ENCODE measurements at regions not wholly inside any gene's neighbourhood (a gene's known extent, or its start where the extent isn't known, plus 50 kb on each side); places are given as distances from the start of the nearest gene placed in this dataset.
"Not testable (repeated sequence)": the region's sequence is repeated elsewhere in the genome, so short reads cannot be mapped to it uniquely, and the experiment has no call there.

DNA sequence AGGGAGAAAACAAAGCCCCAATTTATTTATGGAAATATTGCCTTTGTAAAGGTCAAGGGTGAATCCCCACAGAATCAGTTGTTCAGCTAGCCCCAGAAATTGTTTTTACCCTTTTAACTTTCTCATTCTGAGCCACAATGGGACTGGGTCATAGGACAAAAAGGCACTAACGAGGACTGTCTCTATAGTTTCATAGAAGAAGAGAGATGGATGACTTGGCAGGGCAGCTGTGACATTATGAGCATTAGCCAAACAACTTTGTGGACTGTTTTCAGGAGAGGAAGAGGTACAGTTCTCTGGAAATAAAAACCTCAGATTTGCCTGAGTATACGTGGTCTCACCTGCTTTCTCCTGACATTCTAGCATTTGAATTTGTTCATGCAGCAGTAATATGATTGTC is 1155.8 kb upstream of the CHAC2 start:
- peaks cover 9% of the 10 kb centered on the region for H3K9me3 Mint-ChIP-seq
- DNase-seq (ENCODE audit: low spot score): no peak
- H3K4me3 Mint-ChIP-seq: no peak overlapping the region
- H3K36me3 Mint-ChIP-seq (ENCODE audit: low read depth): no peaks in the 10 kb centered on the region
- no peaks in the 10 kb centered on the region for H3K27me3 Mint-ChIP-seq (ENCODE audit: low read depth)
- no peak overlapping the region for H3K27ac Mint-ChIP-seq
- no peaks in the 10 kb centered on the region for H3K4me1 Mint-ChIP-seq (ENCODE audit: low read depth)

DNA sequence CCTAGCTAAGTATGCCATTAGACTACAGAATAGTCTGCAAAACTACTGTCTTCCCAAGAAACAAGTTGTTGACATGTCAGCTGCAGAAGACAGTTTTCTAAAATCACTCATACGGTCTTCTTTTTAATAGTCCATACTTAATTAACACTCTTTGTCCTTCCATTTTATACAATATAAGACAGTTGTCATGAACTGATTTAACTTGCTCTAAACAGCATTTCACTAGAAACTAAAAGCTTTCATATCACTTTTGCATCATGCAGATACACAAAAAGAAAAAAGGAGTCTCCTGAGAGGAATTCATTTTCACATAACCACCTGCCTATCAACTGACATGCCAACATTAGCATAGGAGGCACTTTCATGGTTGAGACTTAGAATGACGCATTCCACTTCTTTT is 1159.6 kb upstream of the CHAC2 start:
- DNase-seq (ENCODE audit: low spot score): no peak
- Mint-ChIP-seq H3K27me3 (ENCODE audit: low read depth) (no peaks in the 10 kb centered on the region), H3K36me3 (ENCODE audit: low read depth) (no peaks in the 10 kb centered on the region), H3K4me3 (no peak overlapping the region), H3K9me3 (peaks cover 20% of the 10 kb centered on the region), H3K4me1 (ENCODE audit: low read depth) (no peaks in the 10 kb centered on the region), H3K27ac (no peak overlapping the region)

DNA sequence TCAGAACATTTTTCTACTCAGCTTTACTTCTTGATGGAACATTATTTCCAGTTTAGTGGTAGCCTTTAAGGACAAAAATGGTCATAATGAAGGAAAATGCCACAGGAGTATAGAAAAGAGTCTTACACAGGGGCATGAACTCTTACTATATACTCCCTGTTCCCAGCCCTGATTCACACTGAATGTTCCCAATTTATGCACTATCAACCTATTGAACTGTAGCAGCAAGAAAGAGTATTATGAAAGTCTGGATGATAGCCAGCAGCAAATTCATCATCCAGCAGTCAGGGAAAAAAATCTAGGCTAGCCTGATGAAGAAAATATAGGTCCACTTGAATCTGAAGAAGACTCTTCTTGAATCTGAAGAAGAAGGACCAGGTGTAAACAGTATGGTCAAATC is 1170.3 kb upstream of the CHAC2 start:
- Mint-ChIP-seq H3K4me1 (ENCODE audit: low read depth) (no peaks in the 10 kb centered on the region), H3K36me3 (ENCODE audit: low read depth) (no peaks in the 10 kb centered on the region), H3K4me3 (no peak overlapping the region), H3K27ac (no peak overlapping the region), H3K9me3 (peaks cover 19% of the 10 kb centered on the region), H3K27me3 (ENCODE audit: low read depth) (no peaks in the 10 kb centered on the region)
- DNase-seq (ENCODE audit: low spot score): no peak

DNA sequence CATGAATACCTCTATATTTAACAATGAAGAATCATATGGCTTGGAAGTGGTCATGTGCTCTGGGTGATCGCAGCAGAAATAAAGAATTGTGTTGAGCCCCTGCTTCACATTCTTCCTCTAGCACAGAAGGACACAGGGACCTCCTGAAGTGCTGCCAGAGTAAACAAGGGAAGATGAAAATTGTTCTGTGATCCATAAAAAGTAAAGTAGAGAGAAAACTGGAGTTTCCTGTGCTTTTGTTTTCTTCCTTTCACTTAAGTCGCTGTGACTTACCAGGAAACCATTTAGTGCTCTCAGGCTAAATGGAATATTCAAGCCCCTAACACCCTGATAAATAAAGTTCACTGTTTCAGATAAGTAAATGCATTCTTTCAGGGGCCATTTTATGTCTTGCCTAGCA is 1173.6 kb upstream of the CHAC2 start:
- no peaks in the 10 kb centered on the region for H3K27me3 Mint-ChIP-seq (ENCODE audit: low read depth)
- H3K4me3 Mint-ChIP-seq: no peak overlapping the region
- H3K9me3 Mint-ChIP-seq: peaks cover 35% of the 10 kb centered on the region
- H3K27ac Mint-ChIP-seq: no peak overlapping the region
- H3K36me3 Mint-ChIP-seq (ENCODE audit: low read depth): no peaks in the 10 kb centered on the region
- DNase-seq (ENCODE audit: low spot score): no peak
- no peaks in the 10 kb centered on the region for H3K4me1 Mint-ChIP-seq (ENCODE audit: low read depth)

DNA sequence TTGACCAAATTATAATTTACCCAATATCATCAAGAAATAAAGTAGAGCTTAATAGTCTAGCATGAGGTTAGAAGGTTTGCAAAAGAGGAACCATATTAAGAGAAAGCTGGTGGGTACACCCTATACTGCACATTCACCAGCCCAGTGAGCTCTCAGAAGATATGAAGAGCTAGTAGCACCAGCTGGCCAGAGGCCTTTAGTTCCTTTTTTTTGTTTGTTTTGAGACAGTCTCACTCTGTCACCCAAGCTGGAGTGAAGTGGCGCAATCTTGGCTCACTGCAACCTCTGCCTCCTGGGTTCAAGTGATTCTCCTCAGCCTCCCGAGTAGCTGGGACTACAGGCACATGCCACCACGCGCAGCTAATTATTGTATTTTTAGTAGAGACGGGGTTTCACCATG is 1183.5 kb upstream of the CHAC2 start:
- not testable (repeated sequence) for H3K4me3 Mint-ChIP-seq; H3K27me3 Mint-ChIP-seq (ENCODE audit: low read depth); H3K27ac Mint-ChIP-seq; H3K36me3 Mint-ChIP-seq (ENCODE audit: low read depth); DNase-seq (ENCODE audit: low spot score); H3K4me1 Mint-ChIP-seq (ENCODE audit: low read depth)
- peaks cover 30% of the 10 kb centered on the region for H3K9me3 Mint-ChIP-seq

DNA sequence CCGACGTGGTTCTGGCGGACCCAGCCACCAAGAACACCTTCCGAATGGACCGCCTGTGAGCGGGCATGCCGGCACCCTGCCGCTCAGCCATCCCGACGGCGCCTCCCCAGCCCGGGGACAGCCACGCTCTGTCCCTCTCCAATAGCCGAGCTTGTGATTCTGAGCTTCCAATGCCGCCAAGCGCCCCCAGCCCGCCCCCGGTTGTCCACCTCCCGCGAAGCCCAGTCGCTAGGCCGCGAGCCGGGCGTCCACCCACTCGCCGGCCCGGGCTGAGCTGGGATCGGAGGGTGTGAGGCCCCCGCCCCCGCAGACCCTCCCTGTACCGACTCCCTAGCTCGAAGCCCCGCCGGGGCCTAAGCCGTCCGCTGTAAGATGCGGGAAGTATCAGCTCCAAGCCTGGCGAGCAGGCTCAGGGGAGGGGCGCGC is 1195.1 kb upstream of the CHAC2 start:
- no peaks in the 10 kb centered on the region for H3K4me1 Mint-ChIP-seq (ENCODE audit: low read depth)
- H3K27me3 Mint-ChIP-seq (ENCODE audit: low read depth): no peaks in the 10 kb centered on the region
- peaks cover 49% of the 10 kb centered on the region for H3K9me3 Mint-ChIP-seq
- no peak overlapping the region for H3K27ac Mint-ChIP-seq
- H3K36me3 Mint-ChIP-seq (ENCODE audit: low read depth): no peaks in the 10 kb centered on the region
- no peak overlapping the region for H3K4me3 Mint-ChIP-seq
- no peak for DNase-seq (ENCODE audit: low spot score)

DNA sequence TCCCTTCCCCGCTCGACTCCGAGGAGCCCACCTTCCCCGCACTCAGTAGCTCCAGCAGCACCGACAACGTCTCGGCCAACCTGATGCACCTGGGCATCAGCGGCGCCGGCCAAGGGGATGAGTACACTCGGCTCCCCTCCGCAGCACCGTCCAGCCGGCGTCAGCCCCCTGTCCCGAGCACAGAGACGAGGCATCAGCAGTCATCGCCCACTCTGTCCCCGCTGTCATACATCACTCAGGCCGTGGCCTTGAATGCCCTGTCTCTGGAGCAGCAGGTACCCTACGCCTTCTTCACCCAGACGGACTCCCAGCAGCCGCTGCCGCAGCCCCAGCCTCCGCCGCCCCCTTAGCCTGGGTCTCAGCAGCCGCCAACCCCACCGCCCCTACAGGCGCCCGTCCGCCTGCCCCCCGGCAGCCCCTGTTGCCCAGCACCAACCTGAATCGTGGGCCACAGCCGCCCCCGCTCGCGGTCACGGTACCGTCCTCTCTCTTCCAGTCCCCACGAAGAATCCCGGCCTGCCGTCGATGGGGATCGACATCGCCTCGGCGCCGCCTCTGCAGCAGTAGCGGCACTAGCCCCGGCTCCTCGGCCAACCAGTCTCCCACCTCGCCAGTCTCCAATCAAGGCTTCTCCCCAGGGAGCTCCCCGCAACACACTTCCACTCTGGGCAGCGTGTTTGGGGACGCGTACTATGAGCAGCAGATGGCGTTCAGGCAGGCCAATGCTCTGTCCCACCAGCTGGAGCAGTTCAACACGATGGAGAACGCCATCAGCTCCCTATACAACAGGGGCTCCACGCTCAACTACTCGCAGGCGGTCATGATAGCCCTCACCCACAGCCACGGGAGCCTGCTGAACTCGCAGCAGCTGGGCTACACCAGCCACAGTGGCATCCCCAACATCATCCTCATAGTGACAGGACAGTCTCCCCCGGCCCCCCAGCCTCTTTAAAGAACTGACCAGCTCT is 1195.9 kb upstream of the CHAC2 start:
- Mint-ChIP-seq H3K4me3 (no peak overlapping the region), H3K4me1 (ENCODE audit: low read depth) (no peaks in the 10 kb centered on the region), H3K9me3 (peaks cover 45% of the 10 kb centered on the region), H3K27me3 (ENCODE audit: low read depth) (no peaks in the 10 kb centered on the region), H3K27ac (no peak overlapping the region), H3K36me3 (ENCODE audit: low read depth) (no peaks in the 10 kb centered on the region)
- DNase-seq (ENCODE audit: low spot score): no peak

DNA sequence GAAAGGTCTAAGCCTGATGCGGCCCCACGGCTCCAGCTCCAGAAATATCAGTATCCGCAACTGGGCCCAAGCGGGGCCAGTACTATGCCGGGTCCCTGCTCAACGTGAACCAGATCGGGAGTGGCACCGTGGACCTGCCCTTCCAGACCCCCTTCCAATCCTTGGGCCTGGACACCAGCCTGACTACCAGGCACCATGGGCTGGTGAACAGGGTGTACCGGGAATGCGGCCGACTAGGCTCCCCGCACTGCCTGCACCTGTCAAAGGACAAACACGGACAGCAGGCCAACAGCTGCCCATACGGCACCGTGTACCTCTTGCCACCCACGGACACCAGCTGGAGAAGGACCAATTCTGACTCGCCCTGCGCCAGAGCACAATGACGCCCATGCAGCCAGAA is 1196.9 kb upstream of the CHAC2 start:
- peaks cover 48% of the 10 kb centered on the region for H3K9me3 Mint-ChIP-seq
- no peak for DNase-seq (ENCODE audit: low spot score)
- no peaks in the 10 kb centered on the region for H3K36me3 Mint-ChIP-seq (ENCODE audit: low read depth)
- H3K4me1 Mint-ChIP-seq (ENCODE audit: low read depth): no peaks in the 10 kb centered on the region
- H3K4me3 Mint-ChIP-seq: no peak overlapping the region
- no peaks in the 10 kb centered on the region for H3K27me3 Mint-ChIP-seq (ENCODE audit: low read depth)
- no peak overlapping the region for H3K27ac Mint-ChIP-seq

DNA sequence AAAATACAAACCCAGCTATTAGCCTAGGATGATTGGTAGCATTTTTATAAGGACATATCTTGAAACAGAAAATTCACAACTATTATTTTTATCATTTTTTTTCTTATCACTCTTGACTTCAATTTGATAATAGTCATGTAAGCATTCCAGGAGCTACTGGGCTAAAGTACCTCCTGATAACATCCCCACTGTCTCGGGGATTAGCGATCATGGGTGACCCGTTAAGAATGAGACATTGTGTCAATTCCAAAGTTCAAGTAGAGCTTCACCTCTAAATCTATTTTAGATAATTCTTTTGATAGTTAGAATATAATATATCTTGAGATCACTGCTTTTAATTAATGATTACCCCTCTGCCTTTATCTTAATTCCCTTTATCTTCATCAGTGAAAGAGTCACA is 1204.5 kb upstream of the CHAC2 start:
- DNase-seq (ENCODE audit: low spot score): no peak
- H3K27ac Mint-ChIP-seq: no peak overlapping the region
- H3K9me3 Mint-ChIP-seq: peaks cover 43% of the 10 kb centered on the region
- no peak overlapping the region for H3K4me3 Mint-ChIP-seq
- H3K27me3 Mint-ChIP-seq (ENCODE audit: low read depth): no peaks in the 10 kb centered on the region
- H3K4me1 Mint-ChIP-seq (ENCODE audit: low read depth): no peaks in the 10 kb centered on the region
- H3K36me3 Mint-ChIP-seq (ENCODE audit: low read depth): no peaks in the 10 kb centered on the region

DNA sequence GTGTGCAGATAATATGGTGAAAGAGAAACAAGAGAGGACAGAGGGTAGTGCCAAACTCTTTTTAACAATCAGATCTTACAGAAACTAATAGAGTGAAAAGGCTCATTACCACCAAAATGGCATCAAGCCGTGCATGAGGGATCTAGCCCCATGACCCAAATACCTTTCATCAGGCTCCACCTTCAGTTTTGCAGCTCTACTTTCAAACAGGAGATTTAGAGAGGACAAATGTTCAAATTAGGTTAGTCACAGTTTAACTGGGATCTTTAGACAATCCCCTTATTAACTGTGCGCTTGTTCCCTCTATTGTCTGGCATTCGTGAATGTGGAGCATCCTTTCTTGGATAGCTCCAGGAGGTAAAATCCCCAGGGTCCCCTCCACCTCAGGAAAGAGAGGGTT is 1209.3 kb upstream of the CHAC2 start:
- H3K4me1 Mint-ChIP-seq (ENCODE audit: low read depth): no peaks in the 10 kb centered on the region
- no peak overlapping the region for H3K27ac Mint-ChIP-seq
- peaks cover 25% of the 10 kb centered on the region for H3K9me3 Mint-ChIP-seq
- no peaks in the 10 kb centered on the region for H3K27me3 Mint-ChIP-seq (ENCODE audit: low read depth)
- no peak for DNase-seq (ENCODE audit: low spot score)
- no peak overlapping the region for H3K4me3 Mint-ChIP-seq
- no peaks in the 10 kb centered on the region for H3K36me3 Mint-ChIP-seq (ENCODE audit: low read depth)

DNA sequence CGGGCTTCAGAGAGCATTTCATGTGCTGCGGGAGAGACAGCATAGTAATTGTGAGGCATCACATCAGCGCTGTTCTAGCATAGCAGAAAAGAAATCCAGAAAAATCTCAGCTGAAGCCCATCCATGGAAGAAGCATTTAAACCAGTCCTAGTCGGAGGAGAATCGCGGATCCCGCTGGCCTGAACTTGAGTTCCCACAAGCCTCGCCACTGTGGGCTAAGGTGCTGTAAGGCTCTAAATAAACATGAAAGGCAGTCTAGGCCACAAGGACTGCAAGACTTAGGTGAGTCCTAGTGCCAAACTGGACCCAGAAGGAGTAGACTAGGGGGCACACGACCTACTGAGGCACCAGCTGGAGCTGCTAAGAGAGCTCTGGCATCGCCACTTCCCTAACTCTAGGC is 1225.3 kb upstream of the CHAC2 start:
- H3K27me3 Mint-ChIP-seq (ENCODE audit: low read depth): no peaks in the 10 kb centered on the region
- no peaks in the 10 kb centered on the region for H3K36me3 Mint-ChIP-seq (ENCODE audit: low read depth)
- H3K27ac Mint-ChIP-seq: no peak overlapping the region
- no peak for DNase-seq (ENCODE audit: low spot score)
- no peak overlapping the region for H3K4me3 Mint-ChIP-seq
- no peaks in the 10 kb centered on the region for H3K4me1 Mint-ChIP-seq (ENCODE audit: low read depth)
- peaks cover 29% of the 10 kb centered on the region for H3K9me3 Mint-ChIP-seq

DNA sequence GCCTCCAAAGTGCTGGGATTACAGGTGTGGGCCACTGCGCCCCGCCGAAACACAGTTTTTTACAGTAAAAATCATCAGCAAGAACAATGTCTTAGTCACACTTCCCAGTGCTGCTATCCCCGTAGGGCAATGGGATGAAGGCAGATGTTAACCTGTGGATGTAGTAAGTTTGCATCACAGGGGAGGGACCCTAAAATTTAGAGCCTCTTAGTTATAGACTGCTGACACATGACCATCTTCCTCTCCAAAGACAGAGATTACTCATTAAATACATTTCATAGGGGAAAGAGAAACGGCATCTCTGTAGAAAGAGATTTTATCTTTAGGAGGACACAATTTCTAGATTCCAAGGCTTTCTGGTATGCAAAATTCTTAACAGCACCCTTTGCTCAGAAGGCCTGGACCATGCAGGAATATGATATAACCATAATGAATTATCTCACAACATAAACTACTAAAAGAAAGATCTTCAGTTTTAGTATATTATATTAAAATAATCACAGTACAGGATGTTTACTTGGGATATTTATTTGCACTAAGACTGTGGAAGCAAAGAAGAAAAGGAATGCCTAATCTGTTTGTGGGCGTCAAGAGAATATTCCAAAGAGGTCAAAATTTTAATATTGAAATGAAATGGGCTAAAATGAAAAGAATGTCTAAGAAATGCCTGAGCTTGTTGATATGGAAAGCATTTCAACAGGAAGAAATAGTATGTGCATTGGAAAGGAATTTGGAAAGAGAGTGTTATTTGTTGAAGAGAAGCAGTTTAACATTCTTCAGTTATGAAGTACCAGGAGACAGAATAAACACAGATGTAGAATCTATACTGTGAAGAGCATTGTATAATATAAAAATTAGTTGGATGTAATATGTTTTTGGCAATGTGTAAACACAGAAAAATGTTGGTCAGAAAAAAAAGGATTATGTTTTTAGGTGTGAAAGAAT is 1228.3 kb upstream of the CHAC2 start:
- H3K27ac Mint-ChIP-seq: no peak overlapping the region

DNA sequence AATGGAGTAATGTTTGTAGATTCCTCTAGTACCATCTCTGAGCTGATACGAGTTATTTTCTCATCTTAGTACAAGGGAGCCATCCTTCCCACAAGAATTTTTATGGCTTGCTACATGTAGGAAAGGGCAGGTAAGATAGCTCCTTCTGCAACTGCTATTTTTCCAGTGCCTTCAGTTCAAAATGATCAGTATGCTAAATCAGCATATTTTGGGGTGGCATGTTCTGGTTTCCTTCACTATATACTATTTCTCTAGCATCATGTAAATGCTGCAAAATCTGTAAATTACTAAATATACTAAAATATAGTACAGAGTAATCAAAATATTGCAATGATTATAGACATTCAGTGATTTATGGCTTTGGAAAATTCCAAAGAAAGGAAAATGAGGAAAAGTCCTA is 1230.0 kb upstream of the CHAC2 start:
- no peaks in the 10 kb centered on the region for H3K27me3 Mint-ChIP-seq (ENCODE audit: low read depth)
- no peak overlapping the region for H3K27ac Mint-ChIP-seq
- no peak overlapping the region for H3K4me3 Mint-ChIP-seq
- H3K36me3 Mint-ChIP-seq (ENCODE audit: low read depth): no peaks in the 10 kb centered on the region
- H3K9me3 Mint-ChIP-seq: peaks cover 18% of the 10 kb centered on the region
- no peak for DNase-seq (ENCODE audit: low spot score)
- no peaks in the 10 kb centered on the region for H3K4me1 Mint-ChIP-seq (ENCODE audit: low read depth)

More for the DNA sequence above, 1228.3 kb upstream of the CHAC2 start:
- Mint-ChIP-seq H3K9me3 (peaks cover 16% of the 10 kb centered on the region), H3K4me1 (ENCODE audit: low read depth) (no peaks in the 10 kb centered on the region), H3K4me3 (no peak overlapping the region), H3K27me3 (ENCODE audit: low read depth) (no peaks in the 10 kb centered on the region), H3K36me3 (ENCODE audit: low read depth) (no peaks in the 10 kb centered on the region)
- DNase-seq (ENCODE audit: low spot score): no peak

DNA sequence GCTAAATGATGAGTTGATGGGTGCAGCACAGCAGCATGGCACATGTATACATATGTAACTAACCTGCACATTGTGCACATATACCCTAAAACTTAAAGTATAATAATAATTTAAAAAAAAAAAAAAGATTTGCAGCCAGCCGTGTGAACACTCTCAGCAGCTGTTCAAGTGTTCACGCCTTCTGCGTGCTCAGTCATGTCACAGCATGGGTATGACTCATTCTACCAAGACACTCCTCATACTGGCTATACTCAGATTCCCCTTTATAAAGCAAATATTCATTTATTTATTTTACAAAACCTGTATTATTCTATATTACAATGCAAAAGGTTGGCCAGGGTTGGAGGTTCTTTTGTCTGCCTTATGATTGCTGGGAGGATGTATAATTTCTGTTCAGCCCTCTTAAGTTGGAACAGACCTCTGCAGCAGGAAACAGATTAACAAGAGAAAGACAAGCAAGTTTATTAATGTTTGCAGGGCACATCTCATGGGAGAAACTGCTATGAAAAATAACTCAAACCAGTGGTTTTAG is 1230.6 kb upstream of the CHAC2 start:
- H3K36me3 Mint-ChIP-seq (ENCODE audit: low read depth): no peaks in the 10 kb centered on the region

More for the DNA sequence above, 1230.6 kb upstream of the CHAC2 start:
- Mint-ChIP-seq H3K4me1 (ENCODE audit: low read depth) (no peaks in the 10 kb centered on the region), H3K27ac (no peak overlapping the region), H3K4me3 (no peak overlapping the region), H3K27me3 (ENCODE audit: low read depth) (no peaks in the 10 kb centered on the region), H3K9me3 (peaks cover 15% of the 10 kb centered on the region)
- DNase-seq (ENCODE audit: low spot score): no peak
